WTC11 (cell line): ENCODE measurements at regions not wholly inside any gene's neighbourhood (a gene's known extent, or its start where the extent isn't known, plus 50 kb on each side); places are given as distances from the start of the nearest gene placed in this dataset.
"Not testable (repeated sequence)": the region's sequence is repeated elsewhere in the genome, so short reads cannot be mapped to it uniquely, and the experiment has no call there.

Experiments used
- ATAC-seq: fragments of 200-7000 bp; cut with Tn5 transposase; 2 replicates; pipeline ENCODE4 v1.10.0; 2021; ENCODE audit warnings: mild to moderate bottlenecking, moderate library complexity
- CTCF ChIA-PET: fragments of 300-600 bp; sonication (Branson Sonifier 250); formaldehyde crosslinking; loops from one replicate; lab custom pipeline; 2021; ENCODE audit warnings: antibody characterized with exemption; lab: Charles Lee
- POLR2A ChIA-PET: fragments of 350-600 bp; sonication (Branson Sonifier 250); formaldehyde crosslinking; loops from one replicate; lab custom pipeline; 2021; ENCODE audit warnings: antibody characterized with exemption; lab: Charles Lee
- DNase-seq: peaks from one replicate; pipeline ENCODE4 v3.0.0; 2021; ENCODE audit warnings: low spot score
- H3K27ac Mint-ChIP-seq: 2 replicates; pipeline ENCODE4 v1.8.0; 2021; ENCODE audit warnings: mixed read lengths
- H3K27me3 Mint-ChIP-seq: 2 replicates; pipeline ENCODE4 v1.8.0; 2021; ENCODE audit warnings: low read depth, mild to moderate bottlenecking, moderate library complexity, mixed read lengths
- H3K36me3 Mint-ChIP-seq: 2 replicates; pipeline ENCODE4 v1.8.0; 2021; ENCODE audit warnings: mixed read lengths
- H3K4me1 Mint-ChIP-seq: 2 replicates; pipeline ENCODE4 v1.8.0; 2022; ENCODE audit warnings: mixed read lengths
- H3K4me3 Mint-ChIP-seq: 2 replicates; pipeline ENCODE4 v1.8.0; 2021; ENCODE audit warnings: mild to moderate bottlenecking, moderate library complexity, mixed read lengths
- H3K9me3 Mint-ChIP-seq: 2 replicates; pipeline ENCODE4 v1.8.0; 2021; ENCODE audit warnings: mixed read lengths
- ATF2 ChIP-seq: sonication (generic); formaldehyde crosslinking; IDR thresholded peaks from 2 replicates; pipeline ENCODE4 v1.8.1; 2022; ENCODE audit warnings: low read depth, missing genetic modification reagents, borderline replicate concordance
- CREM ChIP-seq: sonication (generic); formaldehyde crosslinking; IDR thresholded peaks from 2 replicates; pipeline ENCODE4 v1.8.1; 2022; ENCODE audit warnings: mild to moderate bottlenecking, missing genetic modification reagents, moderate library complexity
- FOXP1 ChIP-seq: sonication (generic); formaldehyde crosslinking; IDR thresholded peaks from 2 replicates; pipeline ENCODE4 v1.8.0; 2022; ENCODE audit warnings: missing genetic modification reagents, mild to moderate bottlenecking, moderate library complexity, borderline replicate concordance
- GTF2I ChIP-seq: fragments of 250-450 bp; sonication (Bioruptor Pico); conservative IDR thresholded peaks from 2 replicates; pipeline ENCODE4 v1.4.0; 2021; ENCODE audit warnings: mild to moderate bottlenecking
- HMGA2 ChIP-seq: fragments of 250-450 bp; sonication (Bioruptor Pico); IDR thresholded peaks from 2 replicates; pipeline ENCODE4 v1.4.0; 2021; ENCODE audit warnings: mild to moderate bottlenecking, moderate library complexity
- HMGXB4 ChIP-seq: sonication (generic); formaldehyde crosslinking; IDR thresholded peaks from 2 replicates; pipeline ENCODE4 v1.8.1; 2023; ENCODE audit warnings: mild to moderate bottlenecking, moderate library complexity, missing genetic modification reagents
- NFE2L1 ChIP-seq: sonication (generic); formaldehyde crosslinking; IDR thresholded peaks from 2 replicates; pipeline ENCODE4 v1.8.1; 2023; ENCODE audit warnings: missing genetic modification reagents
- RORB ChIP-seq: fragments of 250-450 bp; sonication (Bioruptor Pico); IDR thresholded peaks from 2 replicates; pipeline ENCODE4 v1.9.0; 2021; ENCODE audit warnings: mild to moderate bottlenecking
- SOX15 ChIP-seq: fragments of 250-450 bp; sonication (Bioruptor Pico); IDR thresholded peaks from 2 replicates; pipeline ENCODE4 v1.9.0; 2021; ENCODE audit warnings: mild to moderate bottlenecking
- ZMAT4 ChIP-seq: fragments of 250-450 bp; sonication (Bioruptor Pico); IDR thresholded peaks from 2 replicates; pipeline ENCODE4 v1.9.0; 2021; ENCODE audit warnings: mild to moderate bottlenecking
- ZNF219 ChIP-seq: sonication (generic); formaldehyde crosslinking; IDR thresholded peaks from 2 replicates; pipeline ENCODE4 v1.8.0; 2023; ENCODE audit warnings: missing genetic modification reagents, mild to moderate bottlenecking, borderline replicate concordance
- ZNF512 ChIP-seq: sonication (generic); formaldehyde crosslinking; IDR thresholded peaks from 2 replicates; pipeline ENCODE4 v1.8.1; 2022; ENCODE audit warnings: missing genetic modification reagents, borderline replicate concordance
- TF ChIP-seq, protein P1 (sequence below): sonication (generic); formaldehyde crosslinking; IDR thresholded peaks from 2 replicates; pipeline ENCODE4 v1.8.1; 2022; ENCODE audit warnings: mild to moderate bottlenecking, missing genetic modification reagents, moderate library complexity, borderline replicate concordance
- TF ChIP-seq, protein P2 (sequence below): fragments of 250-450 bp; sonication (Bioruptor Pico); IDR thresholded peaks from 2 replicates; pipeline ENCODE4 v2.1.2; 2022; ENCODE audit warnings: mild to moderate bottlenecking, moderate library complexity

DNA sequence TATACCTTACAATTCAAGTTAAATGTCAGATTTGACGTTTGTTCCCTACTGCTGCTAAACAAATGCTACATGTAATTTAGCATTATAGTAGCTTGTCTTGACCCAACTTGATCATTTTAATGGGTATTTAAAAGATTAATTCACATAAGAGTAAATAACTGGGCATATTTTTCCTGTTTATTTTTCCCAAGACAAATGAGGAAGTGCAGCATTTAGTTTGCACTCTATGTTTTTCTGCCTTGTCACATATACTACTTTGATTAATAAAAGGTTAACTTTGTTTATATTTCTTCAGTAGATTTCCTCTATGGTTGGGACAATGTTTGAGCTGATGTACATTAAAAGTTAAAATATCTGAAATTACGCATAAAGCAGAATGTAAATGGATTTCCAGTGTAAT, 641.8 kb downstream of the PRR16 start:
- no peak overlapping the region for H3K4me3 Mint-ChIP-seq
- ChIA-PET POLR2A (no interaction called here), CTCF (no interaction called here)
- no peak overlapping the region for H3K27ac Mint-ChIP-seq
- no peak for DNase-seq
- peaks cover 3% of the 10 kb centered on the region; the same call in 1 of the 2 replicates for H3K36me3 Mint-ChIP-seq
- peaks cover 10% of the 10 kb centered on the region for H3K4me1 Mint-ChIP-seq
- peaks cover 7% of the 10 kb centered on the region for H3K9me3 Mint-ChIP-seq
- H3K27me3 Mint-ChIP-seq, result no peaks in the 10 kb centered on the region
- TF ChIP-seq HMGXB4 (no peak), SOX15 (CRISPR knock-in tag) (no peak), ATF2 (no peak), CREM (CRISPR knock-in tag) (no peak), ZMAT4 (CRISPR knock-in tag) (no peak), NFE2L1 (CRISPR knock-in tag) (no peak), HMGA2 (CRISPR knock-in tag) (no peak), FOXP1 (CRISPR knock-in tag) (no peak), GTF2I (CRISPR knock-in tag) (no peak), ZNF512 (CRISPR knock-in tag) (no peak), ZNF219 (no peak), RORB (CRISPR knock-in tag) (no peak)
- TF ChIP-seq, protein P1, sequence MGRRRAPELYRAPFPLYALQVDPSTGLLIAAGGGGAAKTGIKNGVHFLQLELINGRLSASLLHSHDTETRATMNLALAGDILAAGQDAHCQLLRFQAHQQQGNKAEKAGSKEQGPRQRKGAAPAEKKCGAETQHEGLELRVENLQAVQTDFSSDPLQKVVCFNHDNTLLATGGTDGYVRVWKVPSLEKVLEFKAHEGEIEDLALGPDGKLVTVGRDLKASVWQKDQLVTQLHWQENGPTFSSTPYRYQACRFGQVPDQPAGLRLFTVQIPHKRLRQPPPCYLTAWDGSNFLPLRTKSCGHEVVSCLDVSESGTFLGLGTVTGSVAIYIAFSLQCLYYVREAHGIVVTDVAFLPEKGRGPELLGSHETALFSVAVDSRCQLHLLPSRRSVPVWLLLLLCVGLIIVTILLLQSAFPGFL, result no peak
- TF ChIP-seq, protein P2, sequence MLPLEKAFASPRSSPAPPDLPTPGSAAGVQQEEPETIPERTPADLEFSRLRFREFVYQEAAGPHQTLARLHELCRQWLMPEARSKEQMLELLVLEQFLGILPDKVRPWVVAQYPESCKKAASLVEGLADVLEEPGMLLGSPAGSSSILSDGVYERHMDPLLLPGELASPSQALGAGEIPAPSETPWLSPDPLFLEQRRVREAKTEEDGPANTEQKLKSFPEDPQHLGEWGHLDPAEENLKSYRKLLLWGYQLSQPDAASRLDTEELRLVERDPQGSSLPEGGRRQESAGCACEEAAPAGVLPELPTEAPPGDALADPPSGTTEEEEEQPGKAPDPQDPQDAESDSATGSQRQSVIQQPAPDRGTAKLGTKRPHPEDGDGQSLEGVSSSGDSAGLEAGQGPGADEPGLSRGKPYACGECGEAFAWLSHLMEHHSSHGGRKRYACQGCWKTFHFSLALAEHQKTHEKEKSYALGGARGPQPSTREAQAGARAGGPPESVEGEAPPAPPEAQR (CRISPR knock-in tag), result no peak
- no peak for ATAC-seq

- H3K27ac Mint-ChIP-seq, POLR2A ChIA-PET, H3K4me3 Mint-ChIP-seq, DNase-seq, CTCF ChIA-PET, H3K36me3 Mint-ChIP-seq, ATAC-seq, H3K27me3 Mint-ChIP-seq, H3K9me3 Mint-ChIP-seq: not testable (repeated sequence)
- peaks cover 10% of the 10 kb centered on the region for H3K4me1 Mint-ChIP-seq
Observed at GRCh38 chr5:121106721-121107690, 642.9 kb downstream of the PRR16 start.
